GM15510 (cell line): ENCODE measurements at regions not wholly inside any gene's neighbourhood (a gene's known extent, or its start where the extent isn't known, plus 50 kb on each side); places are given as distances from the start of the nearest gene placed in this dataset.

Experiments used
- POLR2A ChIP-seq: IDR thresholded peaks from 3 replicates; pipeline ENCODE4 v1.6.1; 2011; ENCODE audit warnings: borderline replicate concordance; ENCODE audit not compliant: insufficient read length; ENCODE audit errors: extremely low read depth

- no peak for TF ChIP-seq POLR2A
Measured at GRCh38 chr16:29321585-29321984, 84.9 kb downstream of the NPIPB11 start.

DNA sequence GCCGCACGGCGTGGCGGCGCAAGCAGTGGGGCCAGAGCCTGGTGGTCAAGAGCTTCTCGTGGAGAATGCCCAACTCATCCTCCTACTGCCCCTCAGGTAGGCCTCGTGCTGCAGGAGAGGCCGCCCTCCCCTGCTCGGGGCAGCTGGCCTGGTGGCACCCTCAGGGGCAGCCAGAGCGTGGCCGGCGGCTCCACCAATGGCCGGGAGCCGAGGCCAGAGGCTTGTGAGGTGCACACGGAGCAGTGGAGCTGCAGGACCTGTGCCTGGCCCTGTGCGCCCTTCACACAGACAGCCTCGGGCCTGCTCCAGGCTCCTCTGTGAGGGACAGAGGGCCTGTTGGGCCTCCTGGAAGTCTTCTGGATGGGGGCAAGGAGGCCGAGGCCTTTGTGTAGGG is 85.5 kb downstream of the NPIPB11 start:
- no peak for TF ChIP-seq POLR2A

- TF ChIP-seq POLR2A, result no peak
Measured at GRCh38 chr16:29320274-29320999, 86.1 kb downstream of the NPIPB11 start.

DNA sequence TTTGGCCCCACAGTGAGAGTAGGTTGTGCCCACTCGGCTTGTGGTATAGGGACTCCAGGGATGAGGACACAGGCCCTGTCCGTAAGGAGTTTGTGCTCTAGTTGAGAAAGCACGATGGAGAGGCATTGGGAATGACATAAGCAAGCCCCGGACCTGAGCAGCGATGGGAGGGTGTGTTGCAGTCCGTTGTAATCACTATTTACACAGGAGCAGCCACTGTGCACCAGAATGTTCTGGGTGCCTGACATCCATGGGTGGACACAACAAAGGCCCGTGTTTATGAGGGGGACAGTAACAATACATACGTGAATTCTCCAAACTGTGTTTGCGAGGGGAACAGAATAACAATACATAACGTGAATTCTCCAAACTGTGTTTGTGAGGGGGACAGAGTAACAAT is 86.8 kb downstream of the NPIPB11 start:
- TF ChIP-seq POLR2A, result no peak

DNA sequence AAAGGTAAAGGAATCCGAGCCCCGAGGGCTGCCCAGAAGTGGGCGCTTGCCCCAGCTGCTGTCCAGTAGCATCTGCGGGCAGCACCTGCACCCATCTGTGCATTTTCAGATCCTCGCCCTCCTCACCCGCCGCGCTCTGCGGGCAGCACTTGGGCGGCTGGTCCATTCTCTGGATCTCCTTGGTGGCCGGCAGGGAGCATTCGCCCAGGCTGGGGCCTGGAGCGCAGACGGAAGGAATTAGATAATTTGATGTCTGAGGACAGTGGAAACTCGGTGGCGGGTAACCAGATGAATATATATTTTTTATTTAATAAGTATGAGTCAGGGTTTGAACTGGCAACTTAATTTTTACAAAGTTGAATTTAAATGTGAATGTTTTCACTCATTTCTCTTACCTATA is 88.5 kb downstream of the NPIPB11 start:
- no peak for TF ChIP-seq POLR2A

- TF ChIP-seq POLR2A, result no peak
Measured at GRCh38 chr16:29317269-29317668, 89.2 kb downstream of the NPIPB11 start.

GRCh38 chr16:29316761-29317183 is 89.7 kb downstream of the NPIPB11 start:
- TF ChIP-seq POLR2A, result no peak

DNA sequence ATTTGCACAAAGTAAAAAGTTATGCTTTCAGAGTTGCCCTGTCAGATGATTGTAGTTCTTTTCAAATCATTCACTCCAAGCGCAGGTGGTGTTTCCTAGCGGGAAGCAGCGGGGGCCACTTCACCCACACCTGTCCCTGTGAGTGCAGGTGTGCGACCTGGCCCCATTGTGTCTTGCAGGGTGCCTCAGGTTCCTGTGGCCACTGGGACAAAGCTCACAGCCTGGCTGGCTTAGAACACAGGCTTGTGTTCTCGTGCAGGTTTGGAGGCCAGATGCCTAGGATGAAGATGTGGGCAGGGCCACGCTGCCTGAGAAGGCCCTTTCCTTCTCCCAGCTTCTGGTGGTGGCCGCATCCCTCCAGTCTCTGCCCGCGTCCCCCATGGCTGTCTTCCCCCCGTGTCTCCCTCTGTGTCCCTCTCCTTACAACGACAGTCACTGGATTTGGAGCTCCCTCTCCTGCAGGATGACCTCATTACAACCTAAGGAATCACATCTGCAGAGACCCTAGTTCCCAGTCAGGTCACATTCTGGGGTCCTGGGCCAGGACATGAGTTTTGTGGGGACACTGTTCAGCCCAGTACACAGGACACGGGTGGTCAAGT is 90.5 kb downstream of the NPIPB11 start:
- no peak for TF ChIP-seq POLR2A

- no peak for TF ChIP-seq POLR2A
Measured at GRCh38 chr16:29315046-29315445, 91.5 kb downstream of the NPIPB11 start.

DNA sequence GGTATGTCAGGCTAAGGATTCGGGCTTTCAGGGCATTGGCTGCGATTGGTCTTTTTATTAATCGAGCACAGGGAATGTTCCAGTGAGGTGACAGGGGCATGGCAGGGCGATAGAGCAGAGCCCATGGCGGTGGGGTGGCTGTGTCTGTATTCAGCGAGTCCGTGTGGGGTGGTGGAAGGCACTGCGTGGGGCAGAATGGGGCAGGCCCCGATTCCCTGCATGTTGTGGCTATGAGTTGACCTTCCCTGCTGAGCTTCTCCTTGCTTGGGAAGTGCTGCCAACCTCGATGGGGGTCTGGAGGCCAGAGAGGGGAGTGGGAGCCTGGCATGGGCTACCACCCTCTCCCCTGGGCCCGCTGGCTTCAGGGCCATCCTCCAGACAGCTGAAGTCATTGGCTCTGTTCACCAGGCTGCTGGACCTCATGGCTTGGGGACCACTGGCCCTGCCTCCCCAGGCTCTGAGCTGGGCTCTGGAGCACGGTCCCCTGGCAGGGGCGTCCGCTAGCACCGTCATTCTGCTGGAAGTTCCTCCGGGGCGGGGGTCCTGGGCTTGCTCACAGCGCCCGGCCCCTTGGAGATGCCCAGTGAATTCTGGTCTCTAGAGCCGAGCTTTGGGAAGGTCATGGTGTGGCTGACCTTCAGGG is 92.1 kb downstream of the NPIPB11 start:
- no peak for TF ChIP-seq POLR2A

- no peak for TF ChIP-seq POLR2A
Measured at GRCh38 chr16:29313559-29314048, 92.9 kb downstream of the NPIPB11 start.

GRCh38 chr16:29312835-29313558 is 93.5 kb downstream of the NPIPB11 start:
- no peak for TF ChIP-seq POLR2A

GRCh38 chr16:29311461-29312344 is 94.8 kb downstream of the NPIPB11 start:
- no peak for TF ChIP-seq POLR2A

- TF ChIP-seq POLR2A, result no peak
Measured at GRCh38 chr16:29310852-29311314, 95.6 kb downstream of the NPIPB11 start.
